ENCODE measurements at regions not wholly inside any gene's neighbourhood (a gene's known extent, or its start where the extent isn't known, plus 50 kb on each side); places are given as distances from the start of the nearest gene placed in this dataset.
"Not testable (repeated sequence)": the region's sequence is repeated elsewhere in the genome, so short reads cannot be mapped to it uniquely, and the experiment has no call there.

DNA sequence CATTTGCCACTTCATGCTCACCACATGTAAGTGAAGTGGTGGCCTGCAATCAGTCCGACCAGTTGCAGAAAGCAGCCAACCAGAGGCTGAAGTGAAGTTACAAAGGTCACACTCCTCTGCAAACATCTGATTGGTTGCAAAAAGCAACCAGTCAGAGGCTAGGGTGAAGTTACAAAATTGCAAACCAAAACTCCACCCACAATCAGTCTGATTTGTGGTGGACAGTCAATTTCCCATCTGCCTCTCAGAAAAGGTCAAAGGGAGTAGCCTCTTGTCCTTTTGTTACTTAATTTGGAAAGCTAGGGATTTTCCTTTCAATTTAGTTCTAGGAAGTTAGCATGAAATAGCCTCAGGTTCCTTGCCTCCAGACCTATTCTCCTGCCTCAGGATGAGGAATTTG lies 185.0 kb downstream of the UXS1 start:
- FAIRE-seq: no peak
- no peak for DNase-seq (ENCODE audit: low spot score)

DNA sequence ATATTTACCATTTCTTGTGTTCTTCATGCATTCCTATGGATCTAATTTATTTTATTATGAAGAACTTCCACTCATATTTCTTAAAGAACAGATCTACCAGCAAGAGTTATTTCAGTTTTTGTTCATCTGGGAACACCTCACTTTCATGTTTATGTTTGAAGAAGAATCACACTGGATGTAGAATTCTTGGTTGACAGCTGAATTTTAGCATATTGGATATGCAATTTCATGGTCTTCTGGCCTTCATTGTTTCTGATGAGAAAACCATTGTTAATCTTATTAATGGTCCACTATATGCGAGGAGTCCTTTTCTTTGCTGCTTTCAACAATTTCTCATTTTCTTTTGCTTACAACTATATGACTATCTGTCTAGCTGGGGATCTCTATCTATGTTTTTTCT lies 189.2 kb downstream of the UXS1 start:
- FAIRE-seq (no peak), DNase-seq (ENCODE audit: low spot score) (no peak)

DNA sequence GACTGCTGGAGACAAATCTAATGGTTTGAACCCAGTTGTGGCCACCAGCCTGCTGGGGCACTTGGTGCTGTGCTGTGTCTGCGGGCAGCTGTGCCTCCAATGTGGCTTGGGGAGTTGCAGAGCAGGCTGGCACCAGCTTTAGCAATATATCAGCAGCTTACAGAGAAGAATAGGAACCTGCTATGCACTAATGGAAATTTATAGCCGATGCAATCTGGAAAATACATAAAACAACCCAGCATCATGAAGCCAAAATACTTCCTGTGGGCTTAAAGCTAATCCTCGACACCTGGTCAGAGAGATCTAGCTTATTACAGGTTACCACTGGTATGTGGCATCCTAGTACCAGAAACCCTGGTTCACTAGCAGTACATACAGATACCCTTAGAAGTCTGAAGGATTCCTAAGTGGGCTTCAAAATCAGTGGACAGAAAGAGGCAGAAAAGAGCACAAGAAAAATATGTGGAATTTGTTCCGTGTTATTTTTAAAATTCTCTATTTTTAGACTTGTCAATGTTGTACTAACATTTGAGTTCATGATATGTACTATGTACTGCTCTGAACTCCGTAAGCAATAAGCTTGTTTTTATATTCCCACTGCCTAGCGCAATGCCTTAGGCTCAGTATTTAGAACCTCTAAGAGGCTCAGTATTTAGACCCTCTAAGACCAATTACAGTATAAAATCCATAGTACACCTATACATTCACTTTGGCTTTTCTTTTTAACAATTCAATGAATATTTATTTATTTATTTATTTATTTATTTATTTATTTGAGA lies 194.7 kb downstream of the UXS1 start:
- FAIRE-seq: no peak
- no peak for DNase-seq (ENCODE audit: low spot score)

- no peak for DNase-seq (ENCODE audit: low spot score)
Measured at GRCh38 chr2:105997711-105998110, 196.4 kb downstream of the UXS1 start.

DNA sequence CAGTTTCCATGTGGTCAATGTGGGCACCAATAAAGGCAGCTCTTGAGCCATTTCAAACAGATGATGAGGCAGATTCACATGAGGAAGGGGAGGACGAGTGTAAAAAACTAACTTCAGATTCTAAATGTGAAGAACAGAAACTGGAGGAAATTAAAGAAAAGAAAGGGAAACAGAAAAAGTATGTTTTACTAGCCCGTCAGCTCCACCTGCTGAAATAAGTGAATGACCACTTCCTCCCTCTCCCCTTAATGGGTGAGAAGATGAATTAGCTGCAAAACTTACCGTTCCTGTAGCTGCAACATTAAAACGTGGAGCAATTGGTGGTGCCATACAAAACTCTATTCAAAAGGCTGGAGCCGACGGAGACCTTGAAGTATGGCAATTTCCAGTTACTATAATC lies 203.5 kb downstream of the UXS1 start:
- no peak for DNase-seq (ENCODE audit: low spot score)
- no peak for FAIRE-seq

More at GRCh38 chr2:105997711-105998110, 196.4 kb downstream of the UXS1 start:
- no peak for FAIRE-seq

DNA sequence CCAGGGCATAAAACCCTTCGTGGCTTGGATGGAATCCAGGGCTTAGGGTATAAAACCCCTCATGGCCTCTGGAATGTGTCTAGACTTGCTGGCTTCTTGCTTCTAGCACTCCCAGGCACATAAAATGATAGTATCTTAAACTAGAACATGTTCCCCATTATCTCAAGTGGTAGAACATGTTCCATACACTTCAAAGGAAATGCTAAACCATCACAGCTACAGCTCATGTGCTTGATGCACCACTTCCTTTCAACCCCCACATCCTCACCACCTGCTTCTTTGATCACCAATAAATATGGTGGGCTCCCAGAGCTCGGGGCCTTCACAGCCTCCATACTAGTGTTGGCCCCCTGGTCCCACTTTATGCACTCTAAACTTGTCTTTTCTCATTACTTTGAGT lies 204.3 kb downstream of the UXS1 start:
- not testable (repeated sequence) for DNase-seq (ENCODE audit: low spot score); FAIRE-seq

- DNase-seq (ENCODE audit: low spot score) (no peak), FAIRE-seq (no peak)
Measured at GRCh38 chr2:105989070-105989469, 205.0 kb downstream of the UXS1 start.

GRCh38 chr2:105977807-105978206 lies 216.3 kb downstream of the UXS1 start:
- no peak for DNase-seq (ENCODE audit: low spot score)
- FAIRE-seq: no peak

- peak; percentile 74 for DNase-seq (ENCODE audit: low spot score)
- peak; percentile 32 for FAIRE-seq
Measured at GRCh38 chr2:105977212-105977611, 216.9 kb downstream of the UXS1 start.

- DNase-seq (ENCODE audit: low spot score) (no peak), FAIRE-seq (no peak)
Measured at GRCh38 chr2:105974812-105975211, 219.3 kb downstream of the UXS1 start.

GRCh38 chr2:105972927-105973326 lies 221.2 kb downstream of the UXS1 start:
- DNase-seq (ENCODE audit: low spot score): no peak
- no peak for FAIRE-seq

GRCh38 chr2:105972246-105972645 lies 221.9 kb downstream of the UXS1 start:
- DNase-seq (ENCODE audit: low spot score): no peak
- FAIRE-seq: no peak

DNA sequence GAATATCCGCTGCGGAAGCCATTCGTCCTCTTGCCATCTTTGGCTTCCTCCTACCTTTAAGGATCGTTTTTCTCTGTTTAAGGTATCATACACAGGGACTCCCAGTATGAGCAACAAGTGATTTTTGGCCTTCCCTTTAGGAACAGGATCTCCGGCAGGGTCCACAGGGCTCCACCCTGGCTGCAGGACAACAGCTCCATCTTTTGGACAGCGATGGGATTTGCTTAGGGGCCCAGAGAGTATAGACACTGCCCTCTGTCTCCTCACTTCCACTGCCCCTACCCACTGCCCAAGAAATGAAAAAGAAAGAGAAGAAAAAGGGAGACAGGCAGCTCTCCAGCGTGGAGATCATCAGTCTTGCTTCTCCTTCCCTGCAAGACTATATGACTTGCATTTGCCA lies 224.5 kb downstream of the UXS1 start:
- DNase-seq (ENCODE audit: low spot score) (no peak), FAIRE-seq (no peak)

DNA sequence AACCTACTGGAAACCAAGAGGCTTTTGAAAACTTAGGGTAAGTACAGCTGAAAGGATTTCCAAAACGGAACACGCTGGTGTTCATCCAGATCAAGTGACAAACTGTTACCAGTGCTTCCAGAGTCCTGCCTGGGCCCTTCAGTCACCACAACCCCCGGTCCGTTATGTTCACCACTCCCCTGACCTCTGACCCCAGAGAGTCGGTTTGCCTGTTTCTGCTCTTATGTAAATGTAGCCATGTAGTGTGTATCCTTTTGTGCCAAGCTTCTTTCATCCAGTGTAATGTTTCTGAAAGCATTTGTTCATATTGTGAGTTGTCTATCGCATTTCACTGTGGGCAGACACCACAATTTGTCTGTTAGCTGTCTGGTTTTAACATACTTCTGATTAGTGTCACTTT lies 217.5 kb downstream of the NCK2 start:
- FAIRE-seq (no peak), DNase-seq (ENCODE audit: low spot score) (no peak)

GRCh38 chr2:105961599-105962146 lies 217.0 kb downstream of the NCK2 start:
- DNase-seq (ENCODE audit: low spot score) (no peak), FAIRE-seq (no peak)

DNA sequence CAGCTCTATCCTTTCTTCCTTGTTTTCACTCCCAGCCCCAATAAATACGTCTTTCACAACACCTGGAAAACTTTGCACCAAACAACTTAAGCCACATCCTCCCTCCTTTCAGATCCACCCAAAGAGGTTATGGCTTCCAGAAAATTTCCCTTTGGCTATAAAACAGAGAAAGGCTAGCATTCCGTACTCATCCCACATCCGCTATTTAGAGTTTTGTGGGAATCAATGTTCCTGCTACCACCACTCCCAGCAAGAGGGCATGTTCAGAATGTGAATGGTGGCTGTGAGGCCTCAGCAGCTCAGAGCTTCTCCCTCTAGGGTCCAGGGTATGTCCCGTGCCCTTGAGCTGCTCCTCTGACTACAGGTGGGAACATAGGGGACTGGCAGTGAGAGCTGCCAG lies 214.6 kb downstream of the NCK2 start:
- no peak for FAIRE-seq
- DNase-seq (ENCODE audit: low spot score): no peak

DNA sequence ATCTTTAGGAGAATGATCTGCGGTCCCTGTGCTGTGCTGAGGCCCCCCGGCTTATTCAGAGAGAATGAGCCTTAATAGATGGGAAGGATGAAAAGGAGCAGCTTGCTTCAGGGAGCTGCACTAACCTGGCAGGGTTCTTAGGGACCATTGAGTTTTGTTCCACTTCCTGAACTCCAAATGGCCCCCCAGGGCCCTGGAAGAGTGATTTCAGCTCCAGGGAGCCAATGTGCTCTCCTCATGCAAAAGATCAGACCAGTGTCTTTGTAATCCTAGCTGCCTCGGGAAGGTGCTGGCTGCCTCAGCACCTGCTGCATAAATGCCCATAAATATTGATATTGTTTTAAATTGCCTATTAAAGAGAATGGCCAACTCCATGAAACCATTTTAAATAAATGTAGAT lies 210.2 kb downstream of the NCK2 start:
- no peak for DNase-seq (ENCODE audit: low spot score)
- FAIRE-seq: no peak

DNA sequence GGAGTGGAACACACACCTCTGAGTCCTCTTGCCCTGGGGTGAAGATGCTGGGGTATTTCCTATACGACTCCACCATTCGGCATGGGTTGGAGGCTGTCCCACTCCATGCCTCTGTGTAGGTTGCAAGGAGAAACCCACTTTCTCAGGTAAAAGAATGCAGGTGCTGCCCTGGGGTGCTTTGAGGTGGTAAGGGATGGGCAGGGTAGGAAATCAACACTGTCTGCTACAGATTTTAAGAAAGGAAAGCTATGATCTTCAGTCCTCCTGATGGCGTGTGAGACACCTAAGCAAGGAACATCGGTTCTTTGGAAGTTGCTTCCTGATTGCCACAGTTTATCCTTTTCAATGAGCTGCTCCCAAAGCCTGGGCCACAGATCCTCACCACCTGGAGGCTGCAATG lies 209.2 kb downstream of the NCK2 start:
- no peak for FAIRE-seq
- no peak for DNase-seq (ENCODE audit: low spot score)

DNA sequence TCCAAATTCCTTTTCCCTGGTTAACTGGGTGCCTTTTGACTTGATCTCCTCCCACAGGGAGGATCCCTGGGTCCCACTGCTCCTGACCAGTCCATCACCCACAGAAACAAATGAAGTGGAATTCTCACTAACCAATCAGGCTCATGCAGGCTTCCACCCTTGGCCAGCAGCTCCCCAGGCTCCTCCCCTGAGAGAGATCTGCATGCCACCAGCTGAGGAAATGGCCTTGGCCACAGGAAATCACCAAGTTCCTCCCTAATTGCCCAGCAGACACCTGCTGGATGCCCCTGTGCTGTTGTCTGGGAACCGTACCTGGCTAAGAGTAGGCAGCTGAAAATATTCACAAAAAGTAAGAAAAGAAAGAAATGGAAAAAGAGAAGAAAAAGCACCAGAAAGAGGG lies 207.4 kb downstream of the NCK2 start:
- FAIRE-seq (no peak), DNase-seq (ENCODE audit: low spot score) (no peak)

DNA sequence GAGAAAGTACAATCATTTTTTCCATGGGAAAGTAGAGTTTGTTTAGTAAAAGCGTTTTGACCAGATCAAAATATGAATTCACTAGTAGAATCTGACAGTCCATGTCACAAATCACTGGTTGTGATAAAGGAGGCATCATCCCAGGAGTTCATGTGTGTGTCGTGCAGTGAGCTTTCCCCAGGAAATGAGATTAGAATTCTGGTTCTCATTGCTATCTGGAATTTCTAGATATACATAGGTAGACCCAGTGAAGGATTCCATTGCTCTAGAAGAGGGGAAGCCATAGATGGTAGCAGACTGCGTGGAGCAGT lies 206.6 kb downstream of the NCK2 start:
- DNase-seq (ENCODE audit: low spot score): no peak
- no peak for FAIRE-seq

GRCh38 chr2:105950521-105951383 lies 206.0 kb downstream of the NCK2 start:
- FAIRE-seq (no peak), DNase-seq (ENCODE audit: low spot score) (no peak)

- FAIRE-seq (no peak), DNase-seq (ENCODE audit: low spot score) (no peak)
Measured at GRCh38 chr2:105943977-105944376, 199.3 kb downstream of the NCK2 start.

All from RCC 7860 (cell line).